ENCODE measurements at regions not wholly inside any gene's neighbourhood (a gene's known extent, or its start where the extent isn't known, plus 50 kb on each side); places are given as distances from the start of the nearest gene placed in this dataset.

- H2AFZ ChIP-seq (ENCODE audit: low read length) = no peak overlapping the region
- no peaks in the 10 kb centered on the region for H4K20me1 ChIP-seq (ENCODE audit: low read length)
- H3K9me2 ChIP-seq (replicated peaks; ENCODE audit: low read length) = no peaks in the 10 kb centered on the region
- no peaks in the 10 kb centered on the region for H3F3A ChIP-seq (ENCODE audit: low read length, unreplicated experiment)
- CTCF ChIA-PET = no interaction called here
- no peaks in the 10 kb centered on the region for H3K4me1 ChIP-seq (ENCODE audit: insufficient read depth, low read length)
- POLR2A ChIA-PET (ENCODE audit: unreplicated experiment) = no interaction called here
- H3K27me3 ChIP-seq (ENCODE audit: low read length) = no peaks in the 10 kb centered on the region
- H3K9me3 ChIP-seq (ENCODE audit: low read length) = no peaks in the 10 kb centered on the region
- H3K27ac ChIP-seq (ENCODE audit: low read length) = no peak overlapping the region
- BruUV-seq (replicated peaks) = no TSS peak
- no peak overlapping the region for H3K9ac ChIP-seq (ENCODE audit: low read length)
- no peaks in the 10 kb centered on the region for H3K79me2 ChIP-seq (ENCODE audit: low read length)
- intact Hi-C loops (cut with micrococcal nuclease) = no loop called here
- no peak overlapping the region for H3K4me3 ChIP-seq (ENCODE audit: low read length)
- no peaks in the 10 kb centered on the region for H3K36me3 ChIP-seq (ENCODE audit: low read depth, low read length)
- no peak for DNase-seq
- TF ChIP-seq CTCF (conservative IDR thresholded peaks at IDR 0.05; ENCODE audit: low read depth, low read length) = no peak
- TF ChIP-seq EZH2phosphoT487 (IDR thresholded peaks at IDR 0.05; ENCODE audit: borderline replicate concordance, low read length) = no peak
- no peak for TF ChIP-seq EZH2 (IDR thresholded peaks at IDR 0.05; ENCODE audit: low read length, unreplicated experiment)
- H3K4me2 ChIP-seq (ENCODE audit: low read length) = no peak overlapping the region
- ATAC-seq = no peak
Observed at GRCh38 chr16:59397638-59398037, 663.5 kb upstream of the GOT2 start.

DNA sequence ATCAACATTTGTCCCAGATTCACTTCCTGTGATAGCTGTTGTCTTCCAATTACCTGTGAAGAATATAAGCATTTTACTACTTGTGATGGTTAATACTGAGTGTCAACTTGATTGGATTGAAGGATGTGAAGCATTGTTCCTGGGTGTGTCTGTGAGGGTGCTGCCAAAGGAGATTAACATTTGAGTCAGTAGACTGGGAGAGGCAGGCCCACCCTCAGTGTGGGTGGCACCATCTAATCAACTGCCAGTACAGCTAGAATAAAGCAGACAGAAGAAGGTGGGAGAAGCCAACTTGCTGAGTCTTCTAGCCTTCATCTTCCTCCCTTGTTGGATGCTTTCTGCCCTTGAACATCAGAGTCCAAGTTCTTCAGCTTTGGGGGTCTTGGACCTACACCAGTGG lies 660.4 kb upstream of the GOT2 start:
- no peaks in the 10 kb centered on the region for H3K79me2 ChIP-seq (ENCODE audit: low read length)
- ATAC-seq = no peak
- no peaks in the 10 kb centered on the region for H3F3A ChIP-seq (ENCODE audit: low read length, unreplicated experiment)
- BruUV-seq (replicated peaks) = no TSS peak
- no peaks in the 10 kb centered on the region for H3K36me3 ChIP-seq (ENCODE audit: low read depth, low read length)
- no peak for DNase-seq
- POLR2A ChIA-PET (ENCODE audit: unreplicated experiment) = no interaction called here
- TF ChIP-seq EZH2phosphoT487 (IDR thresholded peaks at IDR 0.05; ENCODE audit: borderline replicate concordance, low read length) = no peak
- no peak for TF ChIP-seq EZH2 (IDR thresholded peaks at IDR 0.05; ENCODE audit: low read length, unreplicated experiment)
- TF ChIP-seq CTCF (conservative IDR thresholded peaks at IDR 0.05; ENCODE audit: low read depth, low read length) = no peak
- no peaks in the 10 kb centered on the region for H3K9me2 ChIP-seq (replicated peaks; ENCODE audit: low read length)
- H3K27me3 ChIP-seq (ENCODE audit: low read length) = no peaks in the 10 kb centered on the region
- no peaks in the 10 kb centered on the region for H3K9me3 ChIP-seq (ENCODE audit: low read length)
- CTCF ChIA-PET = no interaction called here
- intact Hi-C loops (cut with micrococcal nuclease) = no loop called here
- H3K4me3 ChIP-seq (ENCODE audit: low read length) = no peak overlapping the region
- no peak overlapping the region for H2AFZ ChIP-seq (ENCODE audit: low read length)
- H3K4me1 ChIP-seq (ENCODE audit: insufficient read depth, low read length) = no peaks in the 10 kb centered on the region
- no peak overlapping the region for H3K9ac ChIP-seq (ENCODE audit: low read length)
- no peak overlapping the region for H3K4me2 ChIP-seq (ENCODE audit: low read length)
- no peak overlapping the region for H3K27ac ChIP-seq (ENCODE audit: low read length)
- H4K20me1 ChIP-seq (ENCODE audit: low read length) = no peaks in the 10 kb centered on the region

GRCh38 chr16:59392911-59393310 lies 658.8 kb upstream of the GOT2 start:
- no peak for ATAC-seq
- ChIA-PET POLR2A (ENCODE audit: unreplicated experiment) (no interaction called here), CTCF (no interaction called here)
- TF ChIP-seq CTCF (conservative IDR thresholded peaks at IDR 0.05; ENCODE audit: low read depth, low read length) = no peak
- TF ChIP-seq EZH2phosphoT487 (IDR thresholded peaks at IDR 0.05; ENCODE audit: borderline replicate concordance, low read length) = no peak
- no peak for TF ChIP-seq EZH2 (IDR thresholded peaks at IDR 0.05; ENCODE audit: low read length, unreplicated experiment)
- Histone ChIP-seq H4K20me1 (ENCODE audit: low read length) (no peaks in the 10 kb centered on the region), H2AFZ (ENCODE audit: low read length) (no peak overlapping the region), H3K9me3 (ENCODE audit: low read length) (no peaks in the 10 kb centered on the region), H3K9ac (ENCODE audit: low read length) (no peak overlapping the region), H3F3A (ENCODE audit: low read length, unreplicated experiment) (no peaks in the 10 kb centered on the region), H3K27me3 (ENCODE audit: low read length) (no peaks in the 10 kb centered on the region), H3K36me3 (ENCODE audit: low read depth, low read length) (no peaks in the 10 kb centered on the region), H3K79me2 (ENCODE audit: low read length) (no peaks in the 10 kb centered on the region), H3K27ac (ENCODE audit: low read length) (no peak overlapping the region), H3K9me2 (replicated peaks; ENCODE audit: low read length) (no peaks in the 10 kb centered on the region), H3K4me3 (ENCODE audit: low read length) (no peak overlapping the region), H3K4me1 (ENCODE audit: insufficient read depth, low read length) (no peaks in the 10 kb centered on the region), H3K4me2 (ENCODE audit: low read length) (no peak overlapping the region)
- intact Hi-C loops (cut with micrococcal nuclease) = no loop called here
- BruUV-seq (replicated peaks) = no TSS peak
- no peak for DNase-seq

Measured in PC-3 (cell line).